HG03135 (cell line): ENCODE measurements at regions not wholly inside any gene's neighbourhood (a gene's known extent, or its start where the extent isn't known, plus 50 kb on each side); places are given as distances from the start of the nearest gene placed in this dataset.

ENCODE experiments used
- ATAC-seq: cut with Tn5 transposase; IDR thresholded peaks from one replicate; pipeline ENCODE4 v1.9.1; 2021; ENCODE audit warnings: mild to moderate bottlenecking, moderate library complexity; ENCODE audit not compliant: unreplicated experiment

- no peak for ATAC-seq
Measured at GRCh38 chrX:40459571-40460158, 121.1 kb upstream of the ATP6AP2 start.

GRCh38 chrX:40457406-40457805 is 123.4 kb upstream of the ATP6AP2 start:
- ATAC-seq, result no peak

GRCh38 chrX:40452031-40452430 is 128.7 kb upstream of the ATP6AP2 start:
- ATAC-seq, result no peak

GRCh38 chrX:40449956-40450706 is 130.6 kb upstream of the ATP6AP2 start:
- no peak for ATAC-seq

GRCh38 chrX:40449396-40449795 is 131.4 kb upstream of the ATP6AP2 start:
- ATAC-seq, result no peak

GRCh38 chrX:40448793-40449192 is 132.0 kb upstream of the ATP6AP2 start:
- ATAC-seq, result no peak

- ATAC-seq, result no peak
Measured at GRCh38 chrX:40446921-40447320, 133.8 kb upstream of the ATP6AP2 start.

GRCh38 chrX:40445691-40446090 is 135.1 kb upstream of the ATP6AP2 start:
- no peak for ATAC-seq

GRCh38 chrX:40444798-40445496 is 135.8 kb upstream of the ATP6AP2 start:
- no peak for ATAC-seq

GRCh38 chrX:40444133-40444532 is 136.6 kb upstream of the ATP6AP2 start:
- no peak for ATAC-seq

- no peak for ATAC-seq
Measured at GRCh38 chrX:40440866-40441265, 139.9 kb upstream of the ATP6AP2 start.

- ATAC-seq, result no peak
Measured at GRCh38 chrX:40439625-40440532, 140.9 kb upstream of the ATP6AP2 start.

- no peak for ATAC-seq
Measured at GRCh38 chrX:40437348-40437747, 143.4 kb upstream of the ATP6AP2 start.

- ATAC-seq, result no peak
Measured at GRCh38 chrX:40434947-40435346, 145.8 kb upstream of the ATP6AP2 start.

- no peak for ATAC-seq
Measured at GRCh38 chrX:40434443-40434842, 146.3 kb upstream of the ATP6AP2 start.

- ATAC-seq, result no peak
Measured at GRCh38 chrX:40433160-40433559, 147.6 kb upstream of the ATP6AP2 start.

GRCh38 chrX:40424259-40424658 is 156.5 kb upstream of the ATP6AP2 start:
- no peak for ATAC-seq

- ATAC-seq, result no peak
Measured at GRCh38 chrX:40423299-40423698, 157.5 kb upstream of the ATP6AP2 start.

GRCh38 chrX:40422021-40422420 is 158.7 kb upstream of the ATP6AP2 start:
- no peak for ATAC-seq

- ATAC-seq, result no peak
Measured at GRCh38 chrX:40420899-40421729, 159.7 kb upstream of the ATP6AP2 start.
